ENCODE measurements at regions not wholly inside any gene's neighbourhood (a gene's known extent, or its start where the extent isn't known, plus 50 kb on each side); places are given as distances from the start of the nearest gene placed in this dataset.
A peak's percentile ranks its signal among the peaks of the same experiment; 100 is the strongest.
"Not testable (repeated sequence)": the region's sequence is repeated elsewhere in the genome, so short reads cannot be mapped to it uniquely, and the experiment has no call there.

- DNase-seq, result no peak
Observed at GRCh38 chrX:97867266-97867665, 983.6 kb downstream of the RPA4 start.

- no peak for DNase-seq
Observed at GRCh38 chrX:97876697-97877407, 993.1 kb downstream of the RPA4 start.

- DNase-seq, result no peak
Observed at GRCh38 chrX:97882306-97882705, 998.6 kb downstream of the RPA4 start.

DNA sequence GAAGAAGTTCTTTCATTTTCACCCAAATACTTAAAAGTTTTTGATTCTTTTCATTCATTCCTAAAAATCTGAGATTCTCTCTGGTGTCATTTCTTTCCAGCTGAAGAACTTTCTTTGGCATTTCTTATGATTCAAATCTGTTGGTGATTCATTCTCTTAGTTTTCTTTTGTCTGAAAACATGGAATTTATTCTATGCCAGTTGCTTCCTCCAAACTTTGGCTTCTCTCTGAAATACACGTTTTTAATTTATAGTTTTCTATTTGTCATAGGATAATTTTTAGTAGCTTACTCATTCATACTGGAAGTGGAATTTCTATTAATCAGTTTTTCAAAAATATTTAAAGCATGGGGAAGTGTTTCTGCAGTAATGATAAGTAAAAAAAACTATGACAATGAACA is 1012.0 kb downstream of the RPA4 start:
- no peak for DNase-seq

DNA sequence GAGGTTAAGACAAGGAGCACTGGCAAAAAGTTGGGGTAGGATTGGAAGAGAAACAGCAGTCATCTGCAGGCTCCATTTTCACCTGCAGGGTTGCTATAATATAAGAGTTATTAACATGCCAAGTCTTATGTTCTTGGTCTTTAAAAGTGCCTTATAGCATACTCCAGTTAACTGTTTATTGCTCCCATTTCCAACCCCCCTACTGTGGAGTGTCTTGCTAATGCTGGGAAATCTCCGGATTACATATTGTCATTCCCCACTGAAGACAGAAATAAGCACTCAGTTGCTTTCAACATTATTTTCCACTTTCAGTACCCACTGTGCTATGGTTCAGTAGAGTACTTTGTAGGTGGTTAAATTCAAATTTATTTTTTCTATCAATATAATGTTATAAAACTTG is 1014.3 kb downstream of the RPA4 start:
- DNase-seq, result no peak

DNA sequence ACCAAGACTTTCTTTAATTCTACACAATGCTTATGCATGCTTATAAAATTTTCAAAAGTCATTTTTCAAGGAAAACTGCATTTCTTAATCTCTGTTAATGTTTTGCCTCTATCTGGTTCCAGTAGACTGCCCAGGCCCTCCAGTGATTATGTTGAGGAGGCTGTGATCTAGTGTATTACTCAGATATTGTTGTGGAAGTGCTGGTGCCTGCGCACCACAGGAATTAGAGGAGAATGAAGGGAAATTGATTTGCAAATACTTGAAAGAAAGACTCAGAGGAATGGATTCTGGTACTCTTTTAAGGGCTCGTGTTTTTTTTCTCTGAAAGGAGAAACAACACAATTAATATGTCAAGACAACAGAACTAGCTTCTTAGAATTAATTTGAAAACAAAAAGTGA is 1015.1 kb downstream of the RPA4 start:
- DNase-seq, result no peak

DNA sequence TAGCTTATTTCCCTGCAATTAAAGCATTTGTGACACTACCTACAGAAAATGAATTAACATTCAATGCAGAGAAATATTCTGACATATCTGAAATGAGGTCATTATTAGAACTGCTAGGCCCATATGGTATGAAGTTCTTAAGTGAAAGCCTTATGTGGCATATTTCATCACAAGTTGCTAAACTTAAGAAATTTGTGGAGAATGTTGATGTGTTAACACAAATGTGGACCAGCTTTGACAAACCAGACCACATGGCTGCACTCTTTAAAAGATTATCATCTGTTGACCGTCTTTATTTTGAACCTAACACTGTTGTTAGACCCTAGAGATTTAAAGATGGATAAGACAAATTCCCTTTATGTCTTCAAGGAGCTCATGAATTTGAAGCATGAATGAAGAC is 1024.1 kb downstream of the RPA4 start:
- DNase-seq, result no peak

DNA sequence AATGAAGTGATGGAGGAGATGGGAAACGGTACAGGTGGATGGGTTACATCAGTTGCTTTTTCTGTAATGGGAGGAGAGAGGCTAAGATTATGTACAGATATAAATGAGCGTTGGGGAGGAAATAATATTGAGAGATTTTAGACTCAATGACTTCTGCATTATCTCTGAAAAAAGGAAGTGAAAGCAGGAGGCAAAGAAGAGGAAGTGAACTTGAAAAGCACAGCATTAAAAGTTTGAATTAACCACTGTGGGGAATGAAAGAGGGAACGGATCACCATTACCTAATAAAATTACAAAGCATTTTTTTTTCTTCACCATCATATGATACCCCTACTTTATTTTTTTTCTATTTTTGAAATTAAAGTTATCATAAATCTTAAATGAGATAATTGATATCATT is 1025.5 kb downstream of the RPA4 start:
- no peak for DNase-seq

- DNase-seq, result not testable (repeated sequence)
Observed at GRCh38 chrX:97915390-97915789, 1031.7 kb downstream of the RPA4 start.

- not testable (repeated sequence) for DNase-seq
Observed at GRCh38 chrX:97921223-97921622, 1037.5 kb downstream of the RPA4 start.

GRCh38 chrX:97931586-97931985 is 1047.9 kb downstream of the RPA4 start:
- DNase-seq, result no peak

DNA sequence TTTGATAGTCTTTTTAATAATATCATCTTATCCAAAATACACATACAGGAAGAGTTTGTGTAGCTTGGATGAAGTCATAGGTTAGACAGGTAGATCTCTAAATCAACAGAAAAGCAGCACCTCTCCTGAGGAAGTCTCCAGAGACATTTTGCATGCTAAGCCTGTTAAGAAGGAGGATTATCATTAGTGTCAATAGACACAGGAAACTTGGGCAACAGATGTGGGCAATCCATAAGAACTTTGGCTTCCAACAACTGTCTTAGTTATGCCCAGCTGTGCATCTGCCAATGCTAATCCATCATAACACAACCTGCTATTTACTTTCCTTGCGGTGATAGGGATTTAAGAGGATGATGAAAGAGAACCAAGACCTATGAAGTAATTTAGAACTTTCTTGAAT is 1052.6 kb downstream of the RPA4 start:
- DNase-seq, result no peak

- DNase-seq, result no peak
Observed at GRCh38 chrX:97938706-97939105, 1055.0 kb downstream of the RPA4 start.

- no peak for DNase-seq
Observed at GRCh38 chrX:97968376-97969163, 1084.9 kb downstream of the RPA4 start.

- DNase-seq, result no peak
Observed at GRCh38 chrX:97984641-97985040, 1100.9 kb downstream of the RPA4 start.

- DNase-seq, result no peak
Observed at GRCh38 chrX:97985096-97985495, 1101.4 kb downstream of the RPA4 start.

GRCh38 chrX:97987979-97988378 is 1104.3 kb downstream of the RPA4 start:
- no peak for DNase-seq

GRCh38 chrX:97995834-97996233 is 1112.1 kb downstream of the RPA4 start:
- no peak for DNase-seq

DNA sequence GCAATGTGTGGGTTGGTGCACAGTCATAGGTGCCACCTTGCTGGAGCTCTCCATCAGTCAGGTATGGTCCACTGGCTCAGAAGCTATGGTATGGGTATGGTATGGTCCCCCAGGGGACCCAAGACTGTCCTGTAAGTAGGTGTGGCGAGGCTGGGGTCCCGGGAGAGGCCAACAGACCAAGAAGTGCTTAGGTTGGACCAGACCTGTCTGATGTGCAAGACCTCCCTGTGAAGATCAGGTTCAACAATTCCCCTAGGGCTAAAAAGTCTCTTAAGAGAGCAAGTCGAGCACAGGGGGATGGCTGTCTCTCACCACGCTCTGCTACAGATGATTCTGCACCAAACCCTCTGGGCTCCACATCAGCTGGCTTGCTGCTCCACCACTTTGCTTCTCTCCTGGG is 1145.0 kb downstream of the RPA4 start:
- no peak for DNase-seq

GRCh38 chrX:98029861-98030260 is 1146.2 kb downstream of the RPA4 start:
- no peak for DNase-seq

GRCh38 chrX:98057176-98057575 is 1173.5 kb downstream of the RPA4 start:
- no peak for DNase-seq

- no peak for DNase-seq
Observed at GRCh38 chrX:98065151-98065550, 1181.4 kb downstream of the RPA4 start.

DNA sequence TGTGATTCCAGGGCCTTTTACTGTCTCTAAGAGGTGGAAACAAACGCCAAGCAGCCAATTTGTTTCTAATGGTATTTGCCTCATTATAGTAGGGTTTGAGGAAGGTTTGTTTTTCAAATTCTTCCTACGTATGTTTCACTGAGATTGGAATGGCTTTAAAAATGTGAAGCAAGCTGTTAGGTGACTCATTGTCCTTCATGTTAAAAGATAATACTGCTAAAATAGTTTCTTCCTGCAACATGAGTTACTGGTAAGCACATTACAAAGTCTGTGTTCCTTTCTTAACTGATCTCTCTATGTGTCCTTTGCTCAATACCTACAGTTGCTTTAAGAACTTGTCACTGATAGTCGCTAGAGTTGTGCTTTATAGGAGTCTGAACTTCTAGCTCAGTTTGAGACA is 1183.9 kb downstream of the RPA4 start:
- no peak for DNase-seq

GRCh38 chrX:98068024-98068580 is 1184.4 kb downstream of the RPA4 start:
- DNase-seq, result peak; percentile 0

Data from NCI-H510A (cell line).